ENCODE measurements at regions not wholly inside any gene's neighbourhood (a gene's known extent, or its start where the extent isn't known, plus 50 kb on each side); places are given as distances from the start of the nearest gene placed in this dataset.

- no peaks in the 10 kb centered on the region for H3K36me3 ChIP-seq (ENCODE audit: control insufficient read depth in 2 of 2, insufficient read depth in 2 of 2, low read length in 1 of 2)
- 0% methylated on average over 2 of the region's 2 CpGs for WGBS (ENCODE audit: insufficient coverage, insufficient replicate concordance, low lambda C conversion rate, missing lambda C conversion rate)
- BruUV-seq (replicated peaks) = no TSS peak
- H3K9ac ChIP-seq (ENCODE audit: control insufficient read depth, insufficient read depth, low read length) = no peak overlapping the region
- in situ Hi-C loops (cut with MboI) (no loop called here), intact Hi-C loops (cut with micrococcal nuclease; ENCODE audit: unreplicated experiment) (no loop called here)
- no peaks in the 10 kb centered on the region for H3K79me2 ChIP-seq (ENCODE audit: control insufficient read depth, insufficient read depth, low read length)
- ChIA-PET CTCF (no interaction called here), RAD21 (ENCODE audit: unreplicated experiment) (no interaction called here), SMC1A (ENCODE audit: uncharacterized antibody, unreplicated experiment) (no interaction called here), POLR2A (no interaction called here)
- no peaks in the 10 kb centered on the region for H3K27me3 ChIP-seq (replicated peaks in 1 of 2; ENCODE audit: control insufficient read depth in 2 of 2, insufficient read depth in 2 of 2, low read length in 1 of 2)
- no peaks in the 10 kb centered on the region for H3K9me3 ChIP-seq (replicated peaks; ENCODE audit: control insufficient read depth, insufficient read depth, low read length)
- ATAC-seq = no peak
- FAIRE-seq = no peak
- H4K20me1 ChIP-seq (ENCODE audit: control insufficient read depth, insufficient read depth) = no peaks in the 10 kb centered on the region
- no peak overlapping the region for H2AFZ ChIP-seq (ENCODE audit: control insufficient read depth, low read depth, low read length)
- no peak for DNase-seq (ENCODE audit: low read depth, low spot score)
- no peak overlapping the region for H3K4me3 ChIP-seq
- no peak overlapping the region for H3K27ac ChIP-seq (ENCODE audit: control insufficient read depth, insufficient read depth)
- no peak overlapping the region for H3K4me2 ChIP-seq (ENCODE audit: control insufficient read depth, insufficient read depth)
- H3K4me1 ChIP-seq (ENCODE audit: control insufficient read depth, insufficient read depth, low read length) = no peaks in the 10 kb centered on the region
- TF ChIP-seq RFX5 (IDR thresholded peaks at IDR 0.05; ENCODE audit: low read depth, low read length) (no peak), CEBPB (IDR thresholded peaks at IDR 0.05; ENCODE audit: borderline replicate concordance in 1 of 2, low read depth in 2 of 2, low read length in 2 of 2) (no peak), HCFC1 (IDR thresholded peaks at IDR 0.05; ENCODE audit: low read length) (no peak), RBBP5 (conservative IDR thresholded peaks at IDR 0.05) (no peak), JUND (IDR thresholded peaks at IDR 0.05; ENCODE audit: low read depth, low read length) (no peak), NRF1 (conservative IDR thresholded peaks at IDR 0.05; ENCODE audit: low read depth, low read length) (no peak), POLR2AphosphoS2 (IDR thresholded peaks at IDR 0.05; ENCODE audit: low read depth, low read length) (no peak), CHD1 (IDR thresholded peaks at IDR 0.05; ENCODE audit: low read depth, low read length) (no peak), DPF2 (IDR thresholded peaks at IDR 0.05) (no peak), IRF3 (IDR thresholded peaks at IDR 0.05) (no peak), HDAC2 (IDR thresholded peaks at IDR 0.05) (no peak), CTCF (IDR thresholded peaks at IDR 0.05 in 2 of 3, conservative IDR thresholded peaks at IDR 0.05 in 1 of 3; ENCODE audit: control insufficient read depth in 2 of 3, extremely low read depth in 1 of 3, insufficient read depth in 1 of 3, low read depth in 3 of 3, low read length in 3 of 3) (no peak), IKZF2 (IDR thresholded peaks at IDR 0.05) (no peak), ZZZ3 (IDR thresholded peaks at IDR 0.05; ENCODE audit: control insufficient read depth, insufficient read length, low read depth) (no peak), POLR2AphosphoS5 (IDR thresholded peaks at IDR 0.05; ENCODE audit: low read length) (no peak), ELK1 (IDR thresholded peaks at IDR 0.05; ENCODE audit: low read depth, low read length) (no peak), MXI1 (IDR thresholded peaks at IDR 0.05; ENCODE audit: low read depth, low read length) (no peak), PBX3 (IDR thresholded peaks at IDR 0.05; ENCODE audit: insufficient replicate concordance, low read depth, low read length) (no peak), SKIL (IDR thresholded peaks at IDR 0.05; ENCODE audit: low read depth, poor library complexity, severe bottlenecking) (no peak)
Measured at GRCh38 chr4:59831746-59832145, 1368.4 kb upstream of the ADGRL3 start.

Measured in GM12878 (cell line).